GM23338 (cell line): ENCODE measurements at regions not wholly inside any gene's neighbourhood (a gene's known extent, or its start where the extent isn't known, plus 50 kb on each side); places are given as distances from the start of the nearest gene placed in this dataset.

Experiments used
- ATAC-seq: fragments of 200-7000 bp; cut with Tn5 transposase; 3 replicates; pipeline ENCODE4 v1.9.1; 2020
- DNase-seq: peaks from one replicate; pipeline ENCODE4 v3.0.0-alpha.2; 2015; ENCODE audit warnings: low spot score
- H2AFZ ChIP-seq: fragments of 200-600 bp; sonication (generic); 2 replicates; pipeline ENCODE4 v1.8.0; 2016; ENCODE audit warnings: antibody characterized with exemption, mild to moderate bottlenecking, moderate library complexity
- H3F3A ChIP-seq: fragments of 200-600 bp; sonication (generic); replicated peaks from 2 replicates; pipeline ENCODE4 v1.8.0; 2017; ENCODE audit warnings: antibody characterized with exemption, mixed run types, low read depth
- H3K27ac ChIP-seq: fragments of 200-600 bp; sonication (generic); 2 replicates; pipeline ENCODE4 v1.6.1; 2016; ENCODE audit warnings: low read depth
- H3K27me3 ChIP-seq: fragments of 200-600 bp; sonication (generic); 2 replicates; pipeline ENCODE4 v1.8.0; 2016; ENCODE audit warnings: mild to moderate bottlenecking, mixed run types, moderate library complexity; ENCODE audit not compliant: insufficient read depth
- H3K36me3 ChIP-seq: fragments of 200-600 bp; sonication (generic); 2 replicates; pipeline ENCODE4 v1.8.0; 2016; ENCODE audit warnings: mild to moderate bottlenecking; ENCODE audit not compliant: insufficient read depth
- H3K4me1 ChIP-seq: fragments of 200-600 bp; sonication (generic); 2 replicates; pipeline ENCODE4 v1.8.0; 2016; ENCODE audit warnings: mild to moderate bottlenecking, moderate library complexity; ENCODE audit not compliant: insufficient read depth
- H3K4me2 ChIP-seq: fragments of 200-600 bp; sonication (generic); 2 replicates; pipeline ENCODE4 v1.7.1; 2017; ENCODE audit warnings: mixed run types
- H3K4me3 ChIP-seq: fragments of 200-600 bp; sonication (generic); 2 replicates; pipeline ENCODE4 v1.6.1; 2016; ENCODE audit warnings: mixed run types
- H3K79me2 ChIP-seq: fragments of 200-600 bp; sonication (generic); replicated peaks from 2 replicates; pipeline ENCODE4 v1.8.0; 2017; ENCODE audit warnings: mild to moderate bottlenecking; ENCODE audit not compliant: insufficient read depth
- H3K9me2 ChIP-seq: fragments of 200-600 bp; sonication (generic); 2 replicates; pipeline ENCODE4 v1.8.0; 2017; ENCODE audit not compliant: insufficient read depth
- H4K20me1 ChIP-seq: fragments of 200-600 bp; sonication (generic); replicated peaks from 2 replicates; pipeline ENCODE4 v1.8.0; 2017; ENCODE audit warnings: mild to moderate bottlenecking; ENCODE audit not compliant: insufficient read depth
- H3K27ac Mint-ChIP-seq: 2 replicates; pipeline ENCODE4 v1.8.0; 2020; ENCODE audit warnings: inconsistent platforms, mild to moderate bottlenecking, moderate library complexity, mixed read lengths
- H3K27me3 Mint-ChIP-seq: 3 replicates; pipeline ENCODE4 v1.8.0; 2022; ENCODE audit warnings: low read depth, mild to moderate bottlenecking, moderate library complexity, mixed read lengths, inconsistent platforms; ENCODE audit not compliant: insufficient read depth, poor library complexity
- H3K36me3 Mint-ChIP-seq: 3 replicates; pipeline ENCODE4 v1.8.0; 2021; ENCODE audit warnings: low read depth, mild to moderate bottlenecking, inconsistent platforms, moderate library complexity, mixed read lengths
- H3K4me1 Mint-ChIP-seq: 3 replicates; pipeline ENCODE4 v1.8.0; 2020; ENCODE audit warnings: mild to moderate bottlenecking, inconsistent platforms, mixed read lengths
- H3K4me3 Mint-ChIP-seq: 3 replicates; pipeline ENCODE4 v1.8.0; 2021; ENCODE audit warnings: moderate library complexity, mild to moderate bottlenecking, inconsistent platforms, mixed read lengths
- H3K9me3 Mint-ChIP-seq: 3 replicates; pipeline ENCODE4 v1.8.0; 2020; ENCODE audit warnings: moderate library complexity, mild to moderate bottlenecking, inconsistent platforms, mixed read lengths
- CTCF ChIP-seq, 2 experiments: fragments of 200-600 bp in 1 of 2; sonication (generic) in 1 of 2; conservative IDR thresholded peaks; 2 replicates each; pipeline versions ENCODE4 v1.5.1 to v1.6.1; 2016 to 2017; ENCODE audit warnings: antibody characterized with exemption in 2 of 2, low read depth in 2 of 2, mild to moderate bottlenecking in 2 of 2, moderate library complexity in 1 of 2
- EZH2phosphoT487 ChIP-seq: fragments of 200-600 bp; sonication (generic); IDR thresholded peaks from one replicate; pipeline ENCODE4 v1.8.1; 2018; ENCODE audit warnings: antibody characterized with exemption; ENCODE audit not compliant: unreplicated experiment
- NANOG ChIP-seq: IDR thresholded peaks from 2 replicates; pipeline ENCODE4 v1.6.1; 2016; ENCODE audit warnings: antibody characterized with exemption, borderline replicate concordance
- STAT1 ChIP-seq: IDR thresholded peaks from one replicate; pipeline ENCODE4 v1.6.1; 2016; ENCODE audit warnings: antibody characterized with exemption; ENCODE audit not compliant: unreplicated experiment
- ZNF331 ChIP-seq: fragments of 250-450 bp; sonication (Bioruptor Pico); IDR thresholded peaks from 2 replicates; pipeline ENCODE4 v1.5.0; 2020; ENCODE audit warnings: low read depth, mild to moderate bottlenecking, moderate library complexity
- ZNF462 ChIP-seq: fragments of 250-450 bp; sonication (Bioruptor Pico); IDR thresholded peaks from 2 replicates; pipeline ENCODE4 v1.5.0; 2020; ENCODE audit warnings: mild to moderate bottlenecking, moderate library complexity

- no peak for TF ChIP-seq ZNF462 (CRISPR knock-in tag)
Observed at GRCh38 chr6:99189823-99190721, 159.4 kb downstream of the FAXC start (continued).

GRCh38 chr6:99187429-99187828, 162.0 kb downstream of the FAXC start:
- Mint-ChIP-seq H3K36me3 (no peaks in the 10 kb centered on the region), H3K27me3 (peaks cover 3% of the 10 kb centered on the region), H3K27ac (no peak overlapping the region), H3K9me3 (0 out of 3 replicates have a peak, but pooled peaks cover 1% of the 10 kb centered on the region), H3K4me1 (peaks cover 4% of the 10 kb centered on the region; the same call in 2 of the 3 replicates), H3K4me3 (no peak overlapping the region)
- H3K27me3 ChIP-seq: no peaks in the 10 kb centered on the region
- no peaks in the 10 kb centered on the region for H3K79me2 ChIP-seq
- H4K20me1 ChIP-seq: no peaks in the 10 kb centered on the region
- no peak overlapping the region for H2AFZ ChIP-seq
- H3K4me3 ChIP-seq: no peak overlapping the region
- no peaks in the 10 kb centered on the region for H3F3A ChIP-seq
- H3K36me3 ChIP-seq: no peaks in the 10 kb centered on the region
- H3K9me2 ChIP-seq: peaks cover 21% of the 10 kb centered on the region; the same call in 1 of the 2 replicates
- no peak overlapping the region for H3K4me2 ChIP-seq
- H3K4me1 ChIP-seq: peaks cover 5% of the 10 kb centered on the region; the same call in 1 of the 2 replicates
- ATAC-seq (no peak), DNase-seq (no peak)
- H3K27ac ChIP-seq: no peak overlapping the region
- TF ChIP-seq ZNF331 (CRISPR knock-in tag) (no peak), NANOG (no peak), STAT1 (no peak), ZNF462 (CRISPR knock-in tag) (no peak), EZH2phosphoT487 (no peak), CTCF (conservative IDR thresholded peaks at IDR 0.05; ENCODE audit: low read depth in 2 of 2) (no peak)
